IPS-15b (cell line): ENCODE measurements at regions not wholly inside any gene's neighbourhood (a gene's known extent, or its start where the extent isn't known, plus 50 kb on each side); places are given as distances from the start of the nearest gene placed in this dataset.
"Not testable (repeated sequence)": the region's sequence is repeated elsewhere in the genome, so short reads cannot be mapped to it uniquely, and the experiment has no call there.

ENCODE experiments used
- H3K27me3 ChIP-seq: one replicate; pipeline ENCODE4 v1.6.1; 2013; ENCODE audit warnings: low read length; ENCODE audit not compliant: control insufficient read depth, insufficient read depth
- H3K36me3 ChIP-seq: one replicate; pipeline ENCODE4 v1.6.1; 2013; ENCODE audit warnings: low read length; ENCODE audit not compliant: control insufficient read depth, insufficient read depth
- H3K4me1 ChIP-seq: one replicate; pipeline ENCODE4 v1.6.1; 2013; ENCODE audit warnings: mild to moderate bottlenecking, low read length; ENCODE audit not compliant: control insufficient read depth, insufficient read depth
- H3K4me3 ChIP-seq: one replicate; pipeline ENCODE4 v1.5.1; 2013; ENCODE audit warnings: low read depth, low read length
- H3K9ac ChIP-seq: one replicate; pipeline ENCODE4 v1.6.1; 2013; ENCODE audit warnings: low read depth, mild to moderate bottlenecking, low read length
- H3K9me3 ChIP-seq: one replicate; pipeline ENCODE4 v1.6.1; 2013; ENCODE audit warnings: mild to moderate bottlenecking, low read length; ENCODE audit not compliant: control insufficient read depth, insufficient read depth

DNA sequence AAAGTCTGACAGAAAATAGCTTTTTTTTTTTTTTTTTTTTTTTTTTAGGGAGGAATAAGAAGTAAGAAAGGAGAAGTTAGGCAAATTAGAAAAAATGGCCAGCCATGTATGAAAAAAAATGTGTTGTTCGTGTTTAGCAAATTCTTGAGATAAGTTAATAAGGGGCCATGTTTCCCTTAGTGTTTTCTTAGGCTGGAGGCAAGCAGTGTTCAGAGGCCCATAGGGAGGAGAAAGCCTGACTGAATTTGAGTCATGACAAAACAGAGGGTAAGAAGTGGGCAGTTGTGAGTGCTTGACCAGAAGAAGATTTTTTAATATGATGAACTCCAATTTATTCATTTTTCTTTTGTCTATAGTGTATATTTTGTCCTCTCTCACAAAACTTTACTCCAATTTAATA, 766.4 kb downstream of the FAM181B start:
- H3K27me3 ChIP-seq, result no peaks in the 10 kb centered on the region
- H3K9me3 ChIP-seq, result no peaks in the 10 kb centered on the region
- no peak overlapping the region for H3K4me3 ChIP-seq
- no peak overlapping the region for H3K9ac ChIP-seq
- H3K4me1 ChIP-seq, result no peaks in the 10 kb centered on the region
- H3K36me3 ChIP-seq, result no peaks in the 10 kb centered on the region

DNA sequence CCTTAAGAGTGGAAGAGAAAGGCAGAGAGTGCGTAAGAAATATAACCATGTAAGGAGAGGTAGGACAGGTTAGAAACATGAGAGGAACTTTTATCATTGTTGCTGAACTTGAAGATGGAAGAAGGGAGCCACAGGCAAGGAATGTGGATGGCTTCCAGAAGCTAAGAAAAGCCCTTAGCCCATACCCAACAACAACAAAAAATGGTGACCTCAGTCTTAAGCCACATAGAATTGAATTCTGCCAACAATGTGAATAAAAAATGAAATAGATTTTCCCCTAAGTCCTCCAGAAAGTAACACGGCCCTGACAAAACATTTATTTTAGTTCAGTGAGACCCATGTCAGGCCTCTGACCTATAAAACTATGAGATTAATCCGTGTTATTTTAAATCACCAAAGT, 767.3 kb downstream of the FAM181B start:
- H3K27me3 ChIP-seq, result no peaks in the 10 kb centered on the region
- no peaks in the 10 kb centered on the region for H3K4me1 ChIP-seq
- H3K4me3 ChIP-seq, result no peak overlapping the region
- no peaks in the 10 kb centered on the region for H3K9me3 ChIP-seq
- no peaks in the 10 kb centered on the region for H3K36me3 ChIP-seq
- no peak overlapping the region for H3K9ac ChIP-seq

DNA sequence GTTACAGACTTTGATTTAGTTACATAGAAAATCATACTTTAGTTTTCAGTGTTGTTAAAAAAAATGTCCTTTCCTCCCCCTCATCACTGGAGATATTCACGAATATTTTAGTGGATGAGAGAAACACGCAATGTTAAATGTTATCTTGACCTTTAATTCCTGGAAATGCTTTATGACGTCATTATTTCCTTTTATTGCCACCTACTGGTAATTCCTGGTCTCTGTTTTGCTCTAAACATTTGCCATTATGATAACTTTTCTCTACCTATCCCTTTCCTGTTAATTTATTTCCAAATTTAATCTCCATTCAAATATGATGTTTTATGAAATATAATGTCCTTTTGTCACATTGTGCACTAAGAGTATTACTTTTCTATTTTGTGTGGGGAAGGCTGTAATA, 770.6 kb downstream of the FAM181B start:
- Histone ChIP-seq H3K4me1 (no peaks in the 10 kb centered on the region), H3K4me3 (no peak overlapping the region), H3K9ac (no peak overlapping the region), H3K36me3 (no peaks in the 10 kb centered on the region), H3K27me3 (no peaks in the 10 kb centered on the region), H3K9me3 (no peaks in the 10 kb centered on the region)

DNA sequence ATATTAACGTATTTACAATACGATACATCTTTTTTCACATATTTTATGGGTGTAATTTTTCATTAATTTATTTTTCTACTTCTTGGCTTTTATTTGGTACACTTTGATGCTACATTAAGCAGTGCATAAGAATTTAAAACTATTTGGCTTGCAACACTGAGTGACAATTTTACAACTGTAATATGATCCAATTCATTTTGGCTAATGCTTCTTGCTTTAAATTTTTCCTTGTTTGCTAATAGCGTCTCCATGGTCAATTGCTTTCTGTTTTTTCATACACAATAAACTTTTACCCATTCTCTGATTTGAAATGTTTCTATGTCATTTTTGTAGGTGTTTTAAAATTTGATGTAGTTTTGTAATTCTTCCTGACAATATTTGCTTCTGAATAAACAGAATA, 773.2 kb downstream of the FAM181B start:
- Histone ChIP-seq H3K9ac (no peak overlapping the region), H3K4me1 (no peaks in the 10 kb centered on the region), H3K27me3 (no peaks in the 10 kb centered on the region), H3K9me3 (no peaks in the 10 kb centered on the region), H3K4me3 (no peak overlapping the region), H3K36me3 (no peaks in the 10 kb centered on the region)

DNA sequence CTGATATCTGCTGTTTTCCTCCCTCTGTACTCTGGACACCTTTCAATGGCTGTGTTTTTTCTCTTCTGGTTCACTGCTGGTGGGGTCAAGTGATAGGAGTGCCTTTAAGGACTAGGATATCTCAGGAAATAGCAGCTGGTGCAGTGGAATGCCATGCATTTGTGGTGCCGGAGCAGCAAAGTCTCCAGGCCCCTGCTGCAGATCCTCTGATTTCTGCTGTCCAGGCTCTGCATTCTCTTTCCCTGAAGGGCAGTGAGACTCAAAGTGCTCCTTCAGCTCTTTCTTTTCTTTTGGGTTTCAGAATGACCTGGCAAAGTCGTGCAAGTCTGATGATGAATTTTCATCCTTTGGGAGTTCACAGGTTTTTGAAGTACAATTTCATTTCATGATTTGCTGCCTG, 774.3 kb downstream of the FAM181B start:
- Histone ChIP-seq H3K4me3 (no peak overlapping the region), H3K36me3 (no peaks in the 10 kb centered on the region), H3K9ac (no peak overlapping the region), H3K9me3 (no peaks in the 10 kb centered on the region), H3K27me3 (no peaks in the 10 kb centered on the region), H3K4me1 (no peaks in the 10 kb centered on the region)

DNA sequence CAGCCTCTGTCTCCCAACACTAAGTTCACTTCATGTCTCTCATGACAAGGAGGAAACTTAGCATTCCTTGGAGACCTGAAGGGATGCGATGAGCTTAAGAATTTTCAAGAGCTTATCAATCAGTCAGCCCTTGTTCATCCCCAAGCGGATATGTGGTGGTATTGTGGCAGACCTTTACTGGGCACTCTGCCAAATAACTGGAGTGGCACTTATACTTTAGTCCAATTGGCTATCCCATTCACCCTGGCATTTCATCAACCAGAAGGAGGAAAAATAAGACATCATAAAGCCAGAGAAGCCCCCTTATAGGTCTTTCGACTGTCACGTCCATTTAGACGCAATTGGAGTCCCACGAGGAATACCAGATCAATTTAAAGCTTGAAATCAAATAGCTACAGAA, 779.4 kb downstream of the FAM181B start:
- not testable (repeated sequence) for H3K4me3 ChIP-seq, H3K9me3 ChIP-seq, H3K36me3 ChIP-seq, H3K27me3 ChIP-seq, H3K4me1 ChIP-seq, H3K9ac ChIP-seq

DNA sequence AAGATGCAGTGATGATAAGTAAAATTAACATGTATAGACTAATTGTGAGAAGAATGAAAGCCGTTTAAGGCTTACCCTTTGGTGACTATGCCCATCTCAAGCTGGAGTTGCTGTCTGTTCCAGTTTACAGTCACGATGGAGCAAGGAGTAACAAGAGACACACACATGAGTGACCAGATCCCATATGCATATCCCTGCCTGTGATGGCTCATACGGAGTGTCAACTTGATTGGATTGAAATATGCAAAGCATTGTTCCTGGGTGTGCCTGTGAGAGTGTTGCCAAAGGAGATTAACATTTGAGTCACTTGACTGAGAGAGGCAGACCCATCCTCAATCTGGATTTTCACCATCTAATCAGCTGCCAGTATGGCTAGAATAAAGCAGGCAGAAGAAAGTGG, 786.8 kb downstream of the FAM181B start:
- H3K4me1 ChIP-seq, result no peaks in the 10 kb centered on the region
- H3K9me3 ChIP-seq, result no peaks in the 10 kb centered on the region
- H3K4me3 ChIP-seq, result no peak overlapping the region
- no peaks in the 10 kb centered on the region for H3K27me3 ChIP-seq
- H3K9ac ChIP-seq, result no peak overlapping the region
- H3K36me3 ChIP-seq, result no peaks in the 10 kb centered on the region

DNA sequence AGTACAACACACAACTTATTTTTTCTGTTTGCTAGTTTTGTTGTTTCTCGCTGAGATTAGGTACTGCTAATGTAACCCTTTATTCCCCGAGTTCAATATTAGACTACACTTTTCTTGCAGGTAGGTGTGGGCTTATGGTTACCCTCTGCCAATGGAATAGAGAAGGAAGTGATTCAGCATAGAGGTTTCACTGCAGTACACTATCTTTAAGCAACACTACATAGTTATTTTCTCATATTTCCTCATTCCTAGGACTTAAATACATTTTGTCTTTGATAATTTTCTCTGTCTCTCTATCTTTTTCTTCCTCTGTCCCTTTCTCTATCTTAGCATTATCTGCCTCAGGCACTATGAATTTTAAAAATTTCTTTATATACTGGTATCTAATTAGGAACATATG, 791.0 kb downstream of the FAM181B start:
- Histone ChIP-seq H3K27me3 (no peaks in the 10 kb centered on the region), H3K4me1 (no peaks in the 10 kb centered on the region), H3K36me3 (no peaks in the 10 kb centered on the region), H3K4me3 (no peak overlapping the region), H3K9me3 (no peaks in the 10 kb centered on the region), H3K9ac (no peak overlapping the region)

DNA sequence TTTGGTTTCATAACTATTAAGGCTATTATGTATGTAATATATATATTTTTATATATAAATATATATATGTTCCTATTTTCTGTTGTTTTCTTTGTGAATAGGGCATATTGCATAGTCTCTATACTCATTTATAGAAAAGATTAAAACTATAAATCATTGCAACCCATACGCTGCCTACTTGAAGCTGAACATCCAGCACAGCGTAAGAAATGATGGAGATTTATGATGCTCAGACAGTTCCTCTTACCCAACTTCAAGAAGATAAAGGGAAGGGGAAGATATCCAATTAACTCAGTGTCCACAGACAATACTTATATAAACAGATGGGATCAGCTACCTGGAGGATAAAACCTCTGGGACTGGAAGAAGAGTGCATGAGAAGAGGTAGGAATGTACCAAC, 791.7 kb downstream of the FAM181B start:
- H3K4me3 ChIP-seq, result no peak overlapping the region
- no peak overlapping the region for H3K9ac ChIP-seq
- H3K4me1 ChIP-seq, result no peaks in the 10 kb centered on the region
- H3K27me3 ChIP-seq, result no peaks in the 10 kb centered on the region
- no peaks in the 10 kb centered on the region for H3K36me3 ChIP-seq
- H3K9me3 ChIP-seq, result no peaks in the 10 kb centered on the region

DNA sequence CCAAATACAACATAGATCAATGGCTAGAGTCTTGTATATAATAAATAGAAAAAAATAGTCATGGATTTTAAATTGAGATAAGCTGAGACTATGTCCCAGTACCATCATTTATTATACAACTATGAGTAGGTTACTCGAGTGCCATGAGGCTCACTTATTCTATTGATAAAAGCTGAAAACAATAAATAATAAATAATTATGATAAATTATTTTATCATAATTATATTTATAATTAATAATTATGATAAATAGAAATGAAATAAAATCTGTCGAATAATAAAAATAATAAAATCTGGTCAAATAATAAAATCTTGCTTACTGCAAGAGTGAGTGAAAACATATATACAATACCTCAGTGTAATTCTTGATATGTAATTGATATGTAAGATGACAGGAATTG, 801.4 kb downstream of the FAM181B start:
- H3K4me3 ChIP-seq, result no peak overlapping the region
- H3K9me3 ChIP-seq, result no peaks in the 10 kb centered on the region
- H3K36me3 ChIP-seq, result no peaks in the 10 kb centered on the region
- H3K9ac ChIP-seq, result no peak overlapping the region
- H3K4me1 ChIP-seq, result no peaks in the 10 kb centered on the region
- no peaks in the 10 kb centered on the region for H3K27me3 ChIP-seq

DNA sequence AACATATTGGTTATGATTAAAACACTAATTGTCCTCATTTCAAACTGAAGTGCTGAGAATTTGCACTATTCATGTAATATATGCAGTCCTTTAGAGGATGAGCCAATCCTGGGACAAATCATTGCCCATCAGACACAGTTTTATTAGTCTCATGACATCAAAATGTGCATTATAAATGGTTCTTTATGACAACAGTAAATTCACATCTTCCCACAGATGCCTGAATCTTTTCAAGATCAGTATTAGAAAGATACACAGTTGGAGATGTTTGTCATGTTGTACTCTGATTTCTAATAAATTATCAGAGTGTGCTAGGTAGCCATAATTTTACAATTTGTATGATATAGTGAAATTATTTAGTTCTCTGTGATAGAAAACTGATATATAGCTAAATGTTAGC, 813.5 kb downstream of the FAM181B start:
- no peak overlapping the region for H3K4me3 ChIP-seq
- H3K27me3 ChIP-seq, result no peaks in the 10 kb centered on the region
- H3K9me3 ChIP-seq, result no peaks in the 10 kb centered on the region
- no peak overlapping the region for H3K9ac ChIP-seq
- no peaks in the 10 kb centered on the region for H3K4me1 ChIP-seq
- H3K36me3 ChIP-seq, result no peaks in the 10 kb centered on the region

DNA sequence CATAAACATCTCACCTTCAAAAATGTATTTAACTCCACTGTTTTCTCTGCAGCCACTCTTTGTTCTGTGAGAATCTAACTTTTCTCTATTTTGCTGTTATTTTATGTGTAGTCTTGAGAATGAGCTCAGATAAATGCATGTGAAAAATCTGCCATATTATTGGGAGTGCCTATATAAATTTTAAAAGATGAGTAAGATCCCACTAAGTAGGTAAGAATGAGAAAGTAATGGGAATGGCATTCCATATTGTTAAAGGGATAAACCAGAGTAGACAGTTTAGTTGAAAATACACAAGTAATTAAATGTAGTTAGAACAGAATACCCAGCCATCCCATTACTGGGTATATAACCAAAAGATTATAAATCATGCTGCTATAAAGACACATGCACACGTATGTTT, 817.2 kb downstream of the FAM181B start:
- Histone ChIP-seq H3K4me1 (no peaks in the 10 kb centered on the region), H3K9me3 (no peaks in the 10 kb centered on the region)

DNA sequence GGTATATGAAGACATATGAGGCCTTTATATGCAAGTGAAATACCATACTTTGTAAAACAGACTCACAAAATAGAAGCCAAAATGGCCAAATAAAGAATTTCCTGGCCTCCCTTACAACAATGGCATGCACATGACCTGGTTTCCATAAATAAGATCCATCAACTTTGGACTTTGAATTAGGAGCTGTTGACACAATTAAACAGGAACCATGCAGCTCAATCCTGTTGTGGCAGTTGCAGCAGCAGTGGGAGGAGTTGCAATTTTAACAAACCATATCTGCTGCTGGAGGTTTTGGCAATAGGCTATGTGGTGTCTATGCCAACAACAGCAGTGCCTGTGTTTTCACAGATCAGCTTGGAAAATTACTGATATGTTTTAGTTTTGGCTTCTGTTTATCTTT, 818.6 kb downstream of the FAM181B start:
- Histone ChIP-seq H3K9ac (no peak overlapping the region), H3K36me3 (no peaks in the 10 kb centered on the region), H3K9me3 (no peaks in the 10 kb centered on the region), H3K4me3 (no peak overlapping the region), H3K27me3 (no peaks in the 10 kb centered on the region), H3K4me1 (no peaks in the 10 kb centered on the region)

More for the DNA sequence above, 817.2 kb downstream of the FAM181B start:
- Histone ChIP-seq H3K4me3 (no peak overlapping the region), H3K27me3 (no peaks in the 10 kb centered on the region), H3K9ac (no peak overlapping the region), H3K36me3 (no peaks in the 10 kb centered on the region)
